ENCODE measurements at regions not wholly inside any gene's neighbourhood (a gene's known extent, or its start where the extent isn't known, plus 50 kb on each side); places are given as distances from the start of the nearest gene placed in this dataset.

DNA sequence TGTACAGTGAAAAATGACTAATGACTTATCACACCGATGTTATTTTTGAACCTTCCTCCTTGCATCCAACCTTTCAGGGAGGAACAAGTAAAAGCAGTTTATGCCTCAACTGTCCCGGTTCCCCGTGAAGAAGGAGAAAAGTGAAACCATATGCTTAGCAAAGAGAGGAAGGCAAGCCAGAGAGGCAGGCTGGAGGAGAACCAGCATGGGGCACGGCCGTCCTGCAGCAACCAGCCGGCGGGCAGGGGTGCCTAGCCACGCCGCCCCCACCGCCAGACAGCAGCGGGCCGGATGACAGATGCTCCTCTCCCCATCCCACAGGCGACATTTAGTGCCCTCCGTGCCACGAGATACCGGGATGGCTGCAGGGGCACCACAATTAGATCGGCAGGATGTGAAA lies 421.4 kb upstream of the MGMT start:
- TF ChIP-seq POLR2A (IDR thresholded peaks at IDR 0.05; ENCODE audit: low read length) (no peak), GATA1 (IDR thresholded peaks at IDR 0.05; ENCODE audit: low read depth, low read length) (no peak)

All from erythroblast (primary cell).